ENCODE measurements at regions not wholly inside any gene's neighbourhood (a gene's known extent, or its start where the extent isn't known, plus 50 kb on each side); places are given as distances from the start of the nearest gene placed in this dataset.

DNA sequence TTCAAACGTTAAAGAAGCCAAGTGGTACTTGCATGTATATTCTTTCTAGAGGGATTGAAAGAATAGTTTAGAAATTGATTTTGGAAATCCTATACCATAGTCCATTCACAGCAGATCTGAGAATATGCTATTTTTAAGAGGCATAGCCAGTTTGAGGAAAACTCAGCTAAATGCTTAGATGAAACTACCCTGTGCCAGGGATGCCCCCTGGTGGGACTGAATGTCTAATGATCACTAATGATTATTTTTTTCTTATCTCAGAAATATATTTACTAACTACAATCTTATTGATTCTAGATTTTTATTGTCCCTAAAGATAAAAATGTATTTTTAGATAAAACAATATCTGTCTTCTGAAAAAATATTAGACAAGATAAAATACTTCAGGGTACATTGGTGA, 844.9 kb upstream of the PHF14 start:
- no peaks in the 10 kb centered on the region for H3K9me3 Mint-ChIP-seq
- H3T11ph ChIP-seq (ENCODE audit: low read length) = no peak overlapping the region
- H2AK5ac ChIP-seq (ENCODE audit: insufficient read length, low read length) = no peak overlapping the region
- H3K4me1 Mint-ChIP-seq = peaks cover 1 to 3% of the 10 kb centered on the region in 2 experiments; a peak in 2 of 4 replicates
- H3K9ac ChIP-seq (ENCODE audit: extremely low read depth, insufficient read length, low read length) = no peak overlapping the region
- no peak overlapping the region for H2AFZ ChIP-seq (ENCODE audit: low read length)
- no peaks in the 10 kb centered on the region for H3K79me1 ChIP-seq (ENCODE audit: insufficient read depth, low read depth, low read length, poor library complexity, severe bottlenecking)
- no peaks in the 10 kb centered on the region for H4K20me1 ChIP-seq (ENCODE audit: control insufficient read depth, insufficient read depth, insufficient read length)
- H2BK20ac ChIP-seq (ENCODE audit: low read depth, low read length, poor library complexity, severe bottlenecking) = no peak overlapping the region
- no peak for DNase-seq
- H3K23ac ChIP-seq (ENCODE audit: insufficient read length, low read depth, low read length) = no peak overlapping the region
- no peak overlapping the region for H3K4me2 ChIP-seq (ENCODE audit: insufficient read depth, insufficient read length, low read length)
- H3K18ac ChIP-seq (ENCODE audit: insufficient read length, low read depth, low read length) = no peak overlapping the region
- H3K4me1 ChIP-seq (ENCODE audit: insufficient read depth, low read length) = no peaks in the 10 kb centered on the region
- H3K27ac ChIP-seq (ENCODE audit: insufficient read length, low read depth, low read length) = no peak overlapping the region
- H3K27me3 ChIP-seq (ENCODE audit: insufficient read depth, low read length) = no peaks in the 10 kb centered on the region
- no peak overlapping the region for H3K27ac Mint-ChIP-seq
- no peak overlapping the region for H4K91ac ChIP-seq (ENCODE audit: insufficient read length, low read depth, low read length)
- no peaks in the 10 kb centered on the region for H3K27me3 Mint-ChIP-seq (ENCODE audit: low read depth)
- no peaks in the 10 kb centered on the region for H3K79me2 ChIP-seq (ENCODE audit: insufficient read depth, low read length)
- H4K8ac ChIP-seq (replicated peaks; ENCODE audit: insufficient read length, low read depth, low read length) = no peak overlapping the region
- H3K9me3 ChIP-seq (ENCODE audit: control insufficient read depth, low read depth, low read length) = no peaks in the 10 kb centered on the region
- TF ChIP-seq, protein P1, sequence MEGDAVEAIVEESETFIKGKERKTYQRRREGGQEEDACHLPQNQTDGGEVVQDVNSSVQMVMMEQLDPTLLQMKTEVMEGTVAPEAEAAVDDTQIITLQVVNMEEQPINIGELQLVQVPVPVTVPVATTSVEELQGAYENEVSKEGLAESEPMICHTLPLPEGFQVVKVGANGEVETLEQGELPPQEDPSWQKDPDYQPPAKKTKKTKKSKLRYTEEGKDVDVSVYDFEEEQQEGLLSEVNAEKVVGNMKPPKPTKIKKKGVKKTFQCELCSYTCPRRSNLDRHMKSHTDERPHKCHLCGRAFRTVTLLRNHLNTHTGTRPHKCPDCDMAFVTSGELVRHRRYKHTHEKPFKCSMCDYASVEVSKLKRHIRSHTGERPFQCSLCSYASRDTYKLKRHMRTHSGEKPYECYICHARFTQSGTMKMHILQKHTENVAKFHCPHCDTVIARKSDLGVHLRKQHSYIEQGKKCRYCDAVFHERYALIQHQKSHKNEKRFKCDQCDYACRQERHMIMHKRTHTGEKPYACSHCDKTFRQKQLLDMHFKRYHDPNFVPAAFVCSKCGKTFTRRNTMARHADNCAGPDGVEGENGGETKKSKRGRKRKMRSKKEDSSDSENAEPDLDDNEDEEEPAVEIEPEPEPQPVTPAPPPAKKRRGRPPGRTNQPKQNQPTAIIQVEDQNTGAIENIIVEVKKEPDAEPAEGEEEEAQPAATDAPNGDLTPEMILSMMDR (conservative IDR thresholded peaks at IDR 0.05) = peak; percentile 56; the same call in 2 of the 3 replicates
- no peaks in the 10 kb centered on the region; a peak in 1 of 7 replicates for H3K36me3 Mint-ChIP-seq (ENCODE audit: insufficient read depth in 1 of 3, low read depth in 3 of 3)
- no peak overlapping the region for H2BK12ac ChIP-seq (ENCODE audit: insufficient read length, low read depth, low read length)
- H3K4me3 Mint-ChIP-seq = no peak overlapping the region
- no peaks in the 10 kb centered on the region for H3K23me2 ChIP-seq (ENCODE audit: insufficient read length, low read depth, low read length, poor library complexity, severe bottlenecking)
- H2BK5ac ChIP-seq (ENCODE audit: insufficient read length, low read length) = no peak overlapping the region
- H2BK120ac ChIP-seq (ENCODE audit: low read depth, low read length, poor library complexity, severe bottlenecking) = no peak overlapping the region
- H2BK15ac ChIP-seq (ENCODE audit: low read depth, low read length) = no peak overlapping the region
- H3K56ac ChIP-seq (ENCODE audit: insufficient read length, low read depth, low read length) = no peak overlapping the region
- no CpG with 5 or more reads among the region's 1 CpG for WGBS (ENCODE audit: extremely low coverage, insufficient read length, low lambda C conversion rate)
- no peak overlapping the region for H3K4ac ChIP-seq (ENCODE audit: low read depth, low read length)
- H4K5ac ChIP-seq (ENCODE audit: insufficient read length, low read depth, low read length) = no peak overlapping the region
- H3K14ac ChIP-seq (ENCODE audit: insufficient read depth, low read length) = no peak overlapping the region

Measured in H9 (cell line).